Upper lobe of left lung (tissue), 4 donors: ENCODE measurements at regions not wholly inside any gene's neighbourhood (a gene's known extent, or its start where the extent isn't known, plus 50 kb on each side); places are given as distances from the start of the nearest gene placed in this dataset.

Source experiments
- EP300 ChIP-seq, 4 donors: sonication (generic); formaldehyde crosslinking; IDR thresholded peaks; one replicate each; pipeline ENCODE4 v1.5.1; 2017; ENCODE audit warnings: antibody characterized with exemption in 4 of 4, control low read depth in 2 of 4
- POLR2A ChIP-seq, 4 donors: fragments of 450-650 bp; IDR thresholded peaks; one replicate each; pipeline ENCODE4 v1.5.1; 2016 to 2017; ENCODE audit warnings: antibody characterized with exemption in 4 of 4, mild to moderate bottlenecking in 2 of 4
- POLR2AphosphoS5 ChIP-seq, 2 donors: sonication (generic); formaldehyde crosslinking; IDR thresholded peaks; one replicate each; pipeline ENCODE4 v1.5.1; 2017; ENCODE audit warnings: antibody characterized with exemption in 2 of 2
- TF ChIP-seq, protein P1 (sequence below), 6 experiments: fragments of 450-650 bp in 4 of 6; fragments of 200-600 bp in 2 of 6; sonication (generic) in 2 of 6; IDR thresholded peaks; one replicate each; pipeline ENCODE4 v1.5.1; 2016 to 2019; ENCODE audit warnings: antibody characterized with exemption in 6 of 6

DNA sequence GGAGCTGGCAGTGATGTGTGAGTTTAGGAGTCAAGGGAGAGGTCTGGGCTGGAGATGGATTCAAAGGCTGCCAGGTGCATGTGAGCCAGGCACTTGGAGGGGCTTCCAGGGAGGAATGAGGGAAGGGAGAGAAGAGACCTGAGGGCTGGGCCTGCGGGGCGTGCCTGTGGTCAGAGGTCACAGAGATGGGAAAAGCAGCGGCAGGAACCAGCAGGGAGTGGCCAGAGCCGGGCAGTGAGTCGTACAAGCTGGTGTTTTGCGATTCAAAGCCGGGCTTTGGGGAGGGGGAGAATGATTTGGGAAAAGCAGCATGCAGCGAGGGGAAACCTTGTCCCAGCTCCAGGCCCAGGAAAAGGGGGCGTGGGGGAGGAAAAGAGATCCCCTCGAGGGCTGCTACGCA is 96.9 kb upstream of the RTL6 start:
- TF ChIP-seq, protein P1, sequence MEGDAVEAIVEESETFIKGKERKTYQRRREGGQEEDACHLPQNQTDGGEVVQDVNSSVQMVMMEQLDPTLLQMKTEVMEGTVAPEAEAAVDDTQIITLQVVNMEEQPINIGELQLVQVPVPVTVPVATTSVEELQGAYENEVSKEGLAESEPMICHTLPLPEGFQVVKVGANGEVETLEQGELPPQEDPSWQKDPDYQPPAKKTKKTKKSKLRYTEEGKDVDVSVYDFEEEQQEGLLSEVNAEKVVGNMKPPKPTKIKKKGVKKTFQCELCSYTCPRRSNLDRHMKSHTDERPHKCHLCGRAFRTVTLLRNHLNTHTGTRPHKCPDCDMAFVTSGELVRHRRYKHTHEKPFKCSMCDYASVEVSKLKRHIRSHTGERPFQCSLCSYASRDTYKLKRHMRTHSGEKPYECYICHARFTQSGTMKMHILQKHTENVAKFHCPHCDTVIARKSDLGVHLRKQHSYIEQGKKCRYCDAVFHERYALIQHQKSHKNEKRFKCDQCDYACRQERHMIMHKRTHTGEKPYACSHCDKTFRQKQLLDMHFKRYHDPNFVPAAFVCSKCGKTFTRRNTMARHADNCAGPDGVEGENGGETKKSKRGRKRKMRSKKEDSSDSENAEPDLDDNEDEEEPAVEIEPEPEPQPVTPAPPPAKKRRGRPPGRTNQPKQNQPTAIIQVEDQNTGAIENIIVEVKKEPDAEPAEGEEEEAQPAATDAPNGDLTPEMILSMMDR (IDR thresholded peaks at IDR 0.05) = no peak
- TF ChIP-seq POLR2A (IDR thresholded peaks at IDR 0.05) = no peak
- TF ChIP-seq POLR2AphosphoS5 (IDR thresholded peaks at IDR 0.05) = no peak
- no peak for TF ChIP-seq EP300 (IDR thresholded peaks at IDR 0.05)
